ENCODE measurements at regions not wholly inside any gene's neighbourhood (a gene's known extent, or its start where the extent isn't known, plus 50 kb on each side); places are given as distances from the start of the nearest gene placed in this dataset.

GRCh38 chr5:141777711-141778110, 95.7 kb upstream of the ARAP3 start:
- no peak for DNase-seq

GRCh38 chr5:141777130-141777529, 95.1 kb upstream of the ARAP3 start:
- DNase-seq = no peak

GRCh38 chr5:141773779-141774562, 91.9 kb upstream of the ARAP3 start:
- no peak for DNase-seq

GRCh38 chr5:141772281-141772680, 90.3 kb upstream of the ARAP3 start:
- no peak for DNase-seq

GRCh38 chr5:141771562-141771961, 89.5 kb upstream of the ARAP3 start:
- no peak for DNase-seq

- DNase-seq = no peak
These were observed 89.0 kb upstream of the ARAP3 start for GRCh38 chr5:141771031-141771430.

- DNase-seq = no peak
These were observed 87.6 kb upstream of the ARAP3 start for GRCh38 chr5:141769671-141770070.

GRCh38 chr5:141767671-141768070, 85.6 kb upstream of the ARAP3 start:
- DNase-seq = no peak

- DNase-seq = no peak
These were observed 84.0 kb upstream of the ARAP3 start for GRCh38 chr5:141765896-141766551.

- DNase-seq = peak; percentile 35
These were observed 81.5 kb upstream of the ARAP3 start for GRCh38 chr5:141763541-141763940.

GRCh38 chr5:141762790-141763368, 80.8 kb upstream of the ARAP3 start:
- no peak for DNase-seq

- DNase-seq = no peak
These were observed 80.3 kb upstream of the ARAP3 start for GRCh38 chr5:141762316-141762715.

GRCh38 chr5:141760753-141761152, 78.7 kb upstream of the ARAP3 start:
- DNase-seq = no peak

- DNase-seq = no peak
These were observed 78.2 kb upstream of the ARAP3 start for GRCh38 chr5:141760193-141760592.

GRCh38 chr5:141758310-141758998, 76.4 kb upstream of the ARAP3 start:
- peak; percentile 48 for DNase-seq

GRCh38 chr5:141757402-141757801, 75.4 kb upstream of the ARAP3 start:
- peak; percentile 14 for DNase-seq

- DNase-seq = no peak
These were observed 74.2 kb upstream of the ARAP3 start for GRCh38 chr5:141756196-141756595.

- no peak for DNase-seq
These were observed 72.1 kb upstream of the ARAP3 start for GRCh38 chr5:141753971-141754713.

- no peak for DNase-seq
These were observed 71.3 kb upstream of the ARAP3 start for GRCh38 chr5:141753143-141753970.

- DNase-seq = peak; percentile 73
These were observed 65.4 kb upstream of the ARAP3 start for GRCh38 chr5:141747152-141748141.

GRCh38 chr5:141746395-141746794, 64.4 kb upstream of the ARAP3 start:
- no peak for DNase-seq
